ENCODE measurements at regions not wholly inside any gene's neighbourhood (a gene's known extent, or its start where the extent isn't known, plus 50 kb on each side); places are given as distances from the start of the nearest gene placed in this dataset.

DNA sequence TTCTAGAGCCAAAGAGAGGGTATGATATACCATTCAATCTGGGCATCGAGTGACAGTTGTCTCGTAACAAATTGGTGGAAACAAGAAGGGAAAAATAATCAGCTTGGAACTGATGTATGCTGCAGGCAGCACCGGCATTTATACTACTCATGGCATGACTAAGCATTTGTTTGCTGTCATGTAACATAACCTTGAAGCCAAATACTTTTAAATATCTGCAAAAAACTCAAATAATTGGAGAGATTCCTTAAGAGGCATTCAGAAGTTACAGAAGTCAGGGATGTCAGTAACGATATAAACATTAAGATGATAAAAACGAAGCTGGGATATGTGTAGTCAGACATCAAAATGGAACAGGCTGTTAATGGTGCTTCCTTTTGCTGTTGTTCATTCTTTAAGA, 157.3 kb upstream of the MMADHC start:
- Histone ChIP-seq H3K27me3 (no peaks in the 10 kb centered on the region), H3K27ac (no peak overlapping the region), H3K4me3 (no peak overlapping the region), H3K4me1 (no peaks in the 10 kb centered on the region), H3K9me3 (no peaks in the 10 kb centered on the region), H3K36me3 (no peaks in the 10 kb centered on the region)
- no peak for TF ChIP-seq POLR2A (IDR thresholded peaks at IDR 0.05)
- TF ChIP-seq, protein P1, sequence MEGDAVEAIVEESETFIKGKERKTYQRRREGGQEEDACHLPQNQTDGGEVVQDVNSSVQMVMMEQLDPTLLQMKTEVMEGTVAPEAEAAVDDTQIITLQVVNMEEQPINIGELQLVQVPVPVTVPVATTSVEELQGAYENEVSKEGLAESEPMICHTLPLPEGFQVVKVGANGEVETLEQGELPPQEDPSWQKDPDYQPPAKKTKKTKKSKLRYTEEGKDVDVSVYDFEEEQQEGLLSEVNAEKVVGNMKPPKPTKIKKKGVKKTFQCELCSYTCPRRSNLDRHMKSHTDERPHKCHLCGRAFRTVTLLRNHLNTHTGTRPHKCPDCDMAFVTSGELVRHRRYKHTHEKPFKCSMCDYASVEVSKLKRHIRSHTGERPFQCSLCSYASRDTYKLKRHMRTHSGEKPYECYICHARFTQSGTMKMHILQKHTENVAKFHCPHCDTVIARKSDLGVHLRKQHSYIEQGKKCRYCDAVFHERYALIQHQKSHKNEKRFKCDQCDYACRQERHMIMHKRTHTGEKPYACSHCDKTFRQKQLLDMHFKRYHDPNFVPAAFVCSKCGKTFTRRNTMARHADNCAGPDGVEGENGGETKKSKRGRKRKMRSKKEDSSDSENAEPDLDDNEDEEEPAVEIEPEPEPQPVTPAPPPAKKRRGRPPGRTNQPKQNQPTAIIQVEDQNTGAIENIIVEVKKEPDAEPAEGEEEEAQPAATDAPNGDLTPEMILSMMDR (IDR thresholded peaks at IDR 0.05) = no peak
- intact Hi-C loops (cut with DNase I; ENCODE audit: low total_unique reads) = no loop called here
- DNase-seq = no peak

DNA sequence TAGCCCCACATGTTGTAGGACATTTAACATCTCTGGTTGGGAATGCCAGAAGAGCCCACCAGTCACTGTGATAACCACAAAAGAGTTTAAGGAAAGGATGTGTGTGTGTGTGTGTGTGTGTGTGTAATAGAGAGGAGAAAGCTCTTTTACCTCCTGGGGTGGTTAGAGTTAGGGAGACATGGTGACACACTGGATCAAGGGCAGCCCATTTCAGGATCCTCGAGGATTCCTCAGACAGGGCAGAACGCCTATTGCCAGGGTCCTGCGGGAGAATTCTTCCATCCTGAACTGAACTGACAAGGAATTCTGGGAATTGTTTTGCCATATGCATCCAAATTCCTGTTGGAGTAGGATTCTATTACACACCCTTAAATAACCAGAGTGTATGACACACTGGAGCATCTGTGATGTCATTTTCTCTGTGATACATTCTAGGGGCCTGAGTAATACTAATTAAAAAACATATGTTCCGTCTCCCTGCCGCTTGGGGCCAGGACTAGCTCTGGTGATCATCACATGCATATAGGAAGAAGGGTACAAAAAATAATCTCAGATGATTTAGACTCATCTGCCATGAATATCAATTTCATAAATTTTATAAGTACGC, 156.4 kb upstream of the MMADHC start:
- no peak for TF ChIP-seq POLR2A (IDR thresholded peaks at IDR 0.05)
- TF ChIP-seq, protein P1 (IDR thresholded peaks at IDR 0.05) = no peak
- H3K4me1 ChIP-seq = no peaks in the 10 kb centered on the region
- intact Hi-C loops (cut with DNase I; ENCODE audit: low total_unique reads) = no loop called here
- H3K36me3 ChIP-seq = no peaks in the 10 kb centered on the region
- H3K27ac ChIP-seq = no peak overlapping the region
- no peak overlapping the region for H3K4me3 ChIP-seq
- DNase-seq = no peak
- no peaks in the 10 kb centered on the region for H3K9me3 ChIP-seq
- no peaks in the 10 kb centered on the region for H3K27me3 ChIP-seq

DNA sequence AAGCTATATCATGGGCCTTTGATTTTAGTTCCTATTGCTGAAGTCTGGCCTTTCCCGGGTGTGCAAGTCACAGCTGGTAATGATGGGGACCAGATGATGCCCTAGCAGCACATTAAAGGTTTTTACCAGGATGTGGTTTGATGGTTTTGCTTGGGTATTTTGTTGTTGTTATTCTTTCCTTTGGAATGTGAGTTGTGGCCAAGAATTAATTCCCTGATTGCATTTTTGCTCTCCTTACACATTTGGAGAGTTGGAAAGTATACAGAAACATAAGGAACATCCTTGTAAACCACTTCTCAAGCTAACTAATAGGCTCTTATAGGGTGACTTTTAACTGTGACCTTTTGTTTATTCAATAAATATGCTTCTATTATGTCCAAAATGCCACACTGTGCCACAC, 154.1 kb upstream of the MMADHC start:
- H3K27me3 ChIP-seq = no peaks in the 10 kb centered on the region
- H3K4me3 ChIP-seq = no peak overlapping the region
- H3K27ac ChIP-seq = no peak overlapping the region
- H3K36me3 ChIP-seq = no peaks in the 10 kb centered on the region
- intact Hi-C loops (cut with DNase I; ENCODE audit: low total_unique reads) = no loop called here
- no peak for DNase-seq
- no peaks in the 10 kb centered on the region for H3K9me3 ChIP-seq
- TF ChIP-seq, protein P1 (IDR thresholded peaks at IDR 0.05) = no peak
- TF ChIP-seq POLR2A (IDR thresholded peaks at IDR 0.05) = no peak
- no peaks in the 10 kb centered on the region for H3K4me1 ChIP-seq

DNA sequence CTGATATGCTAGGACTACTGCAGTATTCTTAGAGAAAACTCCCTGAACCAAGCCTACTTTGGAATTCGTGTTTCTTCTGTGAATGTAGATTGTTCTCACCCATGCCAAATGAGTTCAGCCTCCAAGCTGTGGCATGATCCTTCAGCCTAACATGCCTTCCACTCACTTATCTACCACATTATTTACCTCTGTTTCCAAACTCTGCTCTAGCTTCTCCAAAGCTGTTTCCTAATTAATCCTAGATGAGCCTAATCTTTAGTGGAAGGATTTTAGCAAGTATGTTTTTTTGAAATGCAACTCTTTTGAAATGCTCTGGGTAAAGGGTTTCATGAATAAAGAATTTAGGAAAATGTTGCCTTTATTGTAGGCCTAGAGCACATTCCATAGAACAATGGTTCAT, 152.9 kb upstream of the MMADHC start:
- intact Hi-C loops (cut with DNase I; ENCODE audit: low total_unique reads) = no loop called here
- no peaks in the 10 kb centered on the region for H3K27me3 ChIP-seq
- no peaks in the 10 kb centered on the region for H3K9me3 ChIP-seq
- H3K36me3 ChIP-seq = no peaks in the 10 kb centered on the region
- H3K27ac ChIP-seq = no peak overlapping the region
- no peak overlapping the region for H3K4me3 ChIP-seq
- H3K4me1 ChIP-seq = no peaks in the 10 kb centered on the region
- no peak for TF ChIP-seq POLR2A (IDR thresholded peaks at IDR 0.05)
- TF ChIP-seq, protein P1 (IDR thresholded peaks at IDR 0.05) = no peak
- no peak for DNase-seq

DNA sequence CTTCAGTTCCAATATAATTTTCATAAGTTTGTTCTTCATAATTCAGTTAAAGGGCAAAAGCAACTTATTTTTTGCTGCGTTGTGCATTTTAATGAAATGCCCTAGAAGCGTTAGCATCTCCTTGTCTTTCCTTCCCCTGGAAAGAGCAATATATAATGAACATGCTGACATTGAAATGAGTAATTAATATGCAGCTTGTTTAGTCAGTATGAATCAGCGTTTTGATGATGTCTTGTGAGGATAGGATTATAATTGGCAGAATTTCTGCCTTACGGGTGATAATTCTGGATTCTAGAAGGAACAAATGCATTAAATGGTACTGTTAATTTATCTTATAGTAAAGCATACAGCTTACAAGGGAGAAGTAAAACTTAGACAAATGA, 152.3 kb upstream of the MMADHC start:
- no peaks in the 10 kb centered on the region for H3K9me3 ChIP-seq
- intact Hi-C loops (cut with DNase I; ENCODE audit: low total_unique reads) = no loop called here
- H3K4me1 ChIP-seq = no peaks in the 10 kb centered on the region
- no peak overlapping the region for H3K4me3 ChIP-seq
- no peak for DNase-seq
- H3K36me3 ChIP-seq = no peaks in the 10 kb centered on the region
- H3K27me3 ChIP-seq = no peaks in the 10 kb centered on the region
- no peak overlapping the region for H3K27ac ChIP-seq
- no peak for TF ChIP-seq POLR2A (IDR thresholded peaks at IDR 0.05)
- TF ChIP-seq, protein P1 (IDR thresholded peaks at IDR 0.05) = no peak
